HCT116 (cell line): ENCODE measurements at regions not wholly inside any gene's neighbourhood (a gene's known extent, or its start where the extent isn't known, plus 50 kb on each side); places are given as distances from the start of the nearest gene placed in this dataset.

Experiments
- CTCF ChIP-seq, 3 experiments: fragments of 200-600 bp in 1 of 3; sonication (generic) in 1 of 3; IDR thresholded peaks in 2 of 3; conservative IDR thresholded peaks in 1 of 3; 2 replicates each; pipeline ENCODE4 v1.5.1; 2012 to 2017; ENCODE audit warnings: low read depth in 2 of 3, low read length in 2 of 3, antibody characterized with exemption in 1 of 3, borderline replicate concordance in 1 of 3, control low read depth in 1 of 3, mild to moderate bottlenecking in 1 of 3, mixed read lengths in 1 of 3, mixed run types in 1 of 3, moderate library complexity in 1 of 3; ENCODE audit not compliant: insufficient read depth in 1 of 3
- EZH2 ChIP-seq: fragments of 200-600 bp; sonication (generic); IDR thresholded peaks from 2 replicates; pipeline ENCODE4 v1.6.1; 2017; ENCODE audit warnings: antibody characterized with exemption, mixed run types
- EZH2phosphoT487 ChIP-seq: fragments of 200-600 bp; IDR thresholded peaks from 2 replicates; pipeline ENCODE4 v1.6.1; 2018; ENCODE audit warnings: antibody characterized with exemption, borderline replicate concordance
- JUND ChIP-seq: IDR thresholded peaks from 2 replicates; pipeline ENCODE4 v1.6.1; 2012
- POLR2A ChIP-seq: IDR thresholded peaks from 2 replicates; pipeline ENCODE4 v1.7.0; 2011; ENCODE audit warnings: borderline replicate concordance; ENCODE audit not compliant: insufficient read depth, insufficient read length; ENCODE audit errors: extremely low read depth
- POLR2AphosphoS5 ChIP-seq: IDR thresholded peaks from 2 replicates; pipeline ENCODE4 v1.6.1; 2011; ENCODE audit warnings: mild to moderate bottlenecking, low read depth, low read length, moderate library complexity
- SP1 ChIP-seq: IDR thresholded peaks from 2 replicates; pipeline ENCODE4 v1.6.1; 2012; ENCODE audit warnings: low read depth

- TF ChIP-seq SP1, result no peak
- no peak for TF ChIP-seq JUND
- TF ChIP-seq CTCF (IDR thresholded peaks at IDR 0.05 in 2 of 3, conservative IDR thresholded peaks at IDR 0.05 in 1 of 3; ENCODE audit: borderline replicate concordance in 1 of 3, insufficient read depth in 1 of 3, low read depth in 2 of 3, low read length in 2 of 3), result no peak
- no peak for TF ChIP-seq POLR2AphosphoS5
- no peak for TF ChIP-seq EZH2
- no peak for TF ChIP-seq EZH2phosphoT487
- no peak for TF ChIP-seq POLR2A
Observed at GRCh38 chr7:124432009-124432578, 333.5 kb downstream of the GPR37 start.
